GM06990 (cell line): ENCODE measurements at regions not wholly inside any gene's neighbourhood (a gene's known extent, or its start where the extent isn't known, plus 50 kb on each side); places are given as distances from the start of the nearest gene placed in this dataset.

Experiments used
- DNase-seq: peaks from one replicate; pipeline ENCODE4 v3.0.0-alpha.2; 2011; ENCODE audit not compliant: insufficient read length; ENCODE audit errors: extremely low read depth
- H3K27me3 ChIP-seq: replicated peaks from 2 replicates; pipeline ENCODE4 v1.6.0; 2011; ENCODE audit warnings: low read length; ENCODE audit not compliant: control insufficient read depth, insufficient read depth
- H3K36me3 ChIP-seq: 2 replicates; pipeline ENCODE4 v1.5.1; 2011; ENCODE audit warnings: low read length; ENCODE audit not compliant: control insufficient read depth, insufficient read depth
- H3K4me3 ChIP-seq: replicated peaks from 2 replicates; pipeline ENCODE4 v1.5.1; 2011; ENCODE audit warnings: low read depth, mild to moderate bottlenecking, control low read depth, low read length
- TF ChIP-seq, protein P1 (sequence below): IDR thresholded peaks from 2 replicates; pipeline ENCODE4 v1.5.1; 2011; ENCODE audit warnings: low read length, control low read depth, mild to moderate bottlenecking, inconsistent platforms; ENCODE audit not compliant: insufficient read depth, poor library complexity, severe bottlenecking

DNA sequence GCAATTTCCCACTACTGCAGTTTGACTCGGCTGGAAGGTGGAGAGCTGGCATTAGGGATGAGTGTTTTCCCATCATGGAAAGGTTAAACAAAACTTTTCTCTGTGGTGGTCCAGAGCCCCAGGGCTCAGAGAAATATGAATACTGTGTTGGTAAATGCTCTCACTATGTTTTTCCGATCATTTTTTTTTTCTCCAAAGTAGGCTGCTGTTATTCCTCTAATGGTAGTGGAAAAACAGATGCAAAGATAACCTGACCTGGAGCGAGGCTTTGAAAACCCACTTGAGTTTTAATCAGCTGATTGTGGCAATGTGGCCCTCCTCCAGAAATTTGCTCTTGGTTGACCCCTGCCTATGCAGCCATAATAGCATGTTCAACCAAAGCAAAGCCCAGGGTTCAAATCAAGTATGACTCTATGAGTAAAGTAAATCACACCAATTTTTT lies 320.8 kb upstream of the CTNNB1 start:
- H3K36me3 ChIP-seq: no peaks in the 10 kb centered on the region
- TF ChIP-seq, protein P1, sequence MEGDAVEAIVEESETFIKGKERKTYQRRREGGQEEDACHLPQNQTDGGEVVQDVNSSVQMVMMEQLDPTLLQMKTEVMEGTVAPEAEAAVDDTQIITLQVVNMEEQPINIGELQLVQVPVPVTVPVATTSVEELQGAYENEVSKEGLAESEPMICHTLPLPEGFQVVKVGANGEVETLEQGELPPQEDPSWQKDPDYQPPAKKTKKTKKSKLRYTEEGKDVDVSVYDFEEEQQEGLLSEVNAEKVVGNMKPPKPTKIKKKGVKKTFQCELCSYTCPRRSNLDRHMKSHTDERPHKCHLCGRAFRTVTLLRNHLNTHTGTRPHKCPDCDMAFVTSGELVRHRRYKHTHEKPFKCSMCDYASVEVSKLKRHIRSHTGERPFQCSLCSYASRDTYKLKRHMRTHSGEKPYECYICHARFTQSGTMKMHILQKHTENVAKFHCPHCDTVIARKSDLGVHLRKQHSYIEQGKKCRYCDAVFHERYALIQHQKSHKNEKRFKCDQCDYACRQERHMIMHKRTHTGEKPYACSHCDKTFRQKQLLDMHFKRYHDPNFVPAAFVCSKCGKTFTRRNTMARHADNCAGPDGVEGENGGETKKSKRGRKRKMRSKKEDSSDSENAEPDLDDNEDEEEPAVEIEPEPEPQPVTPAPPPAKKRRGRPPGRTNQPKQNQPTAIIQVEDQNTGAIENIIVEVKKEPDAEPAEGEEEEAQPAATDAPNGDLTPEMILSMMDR: no peak
- H3K27me3 ChIP-seq: no peaks in the 10 kb centered on the region
- H3K4me3 ChIP-seq: no peak overlapping the region
- no peak for DNase-seq

DNA sequence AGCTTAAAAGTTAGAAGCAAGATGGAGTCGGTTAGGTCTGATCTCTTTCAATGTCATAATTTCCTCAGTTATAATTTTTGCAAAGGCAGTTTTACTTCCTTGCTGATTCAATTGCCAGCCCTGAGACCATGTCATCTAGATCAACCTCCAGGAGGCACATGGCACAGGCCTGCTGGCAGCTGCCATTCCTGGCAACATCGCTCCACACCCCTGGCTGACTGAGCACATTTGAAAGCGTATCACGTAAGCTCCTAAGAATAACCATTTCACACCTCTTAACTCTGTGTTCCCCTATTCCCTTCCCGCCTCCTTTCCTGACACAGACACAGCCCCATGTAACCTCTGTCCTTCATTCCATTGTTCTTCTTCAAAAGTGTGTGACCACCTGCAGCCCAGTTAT lies 313.9 kb upstream of the CTNNB1 start:
- H3K36me3 ChIP-seq: no peaks in the 10 kb centered on the region
- no peaks in the 10 kb centered on the region; the same call in 1 of the 2 replicates for H3K27me3 ChIP-seq
- TF ChIP-seq, protein P1: no peak
- H3K4me3 ChIP-seq: no peak overlapping the region
- DNase-seq: no peak

DNA sequence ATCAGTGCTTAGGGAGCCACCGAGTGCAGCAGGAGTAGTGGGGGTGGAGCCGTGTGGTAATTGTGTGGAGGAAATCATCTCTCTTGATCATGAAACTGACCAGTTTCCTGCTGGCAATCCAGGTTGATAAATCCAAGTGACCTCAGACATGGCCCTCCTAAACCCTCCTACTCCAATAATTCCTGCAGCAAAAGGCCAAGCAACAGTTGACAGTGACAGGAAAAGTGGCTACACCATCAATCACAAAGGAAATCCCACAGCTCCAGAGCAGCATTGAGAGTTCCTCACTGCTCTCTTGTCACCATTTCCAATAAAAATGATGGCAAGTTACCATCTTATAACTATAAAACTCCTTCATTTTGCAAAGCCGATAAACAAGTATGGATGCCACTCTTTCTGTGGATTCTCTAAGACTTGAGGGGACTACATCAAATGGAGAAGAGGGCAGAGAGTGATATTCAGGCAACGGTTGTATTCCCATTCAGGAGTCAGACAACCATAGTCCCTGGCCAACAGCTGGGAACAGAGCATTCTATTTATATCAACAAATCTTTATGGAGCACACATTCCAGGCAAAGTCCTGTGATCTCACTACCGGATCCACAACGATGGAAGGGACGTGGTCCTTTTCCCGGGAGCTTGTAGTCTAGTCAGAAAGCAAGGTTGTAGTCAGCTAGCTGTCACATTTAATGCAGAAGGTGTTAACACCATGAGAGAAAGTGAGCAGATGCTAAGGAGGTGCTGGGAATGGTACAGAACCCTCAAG lies 312.5 kb upstream of the CTNNB1 start:
- TF ChIP-seq, protein P1: no peak
- H3K4me3 ChIP-seq: no peak overlapping the region
- no peak for DNase-seq

DNA sequence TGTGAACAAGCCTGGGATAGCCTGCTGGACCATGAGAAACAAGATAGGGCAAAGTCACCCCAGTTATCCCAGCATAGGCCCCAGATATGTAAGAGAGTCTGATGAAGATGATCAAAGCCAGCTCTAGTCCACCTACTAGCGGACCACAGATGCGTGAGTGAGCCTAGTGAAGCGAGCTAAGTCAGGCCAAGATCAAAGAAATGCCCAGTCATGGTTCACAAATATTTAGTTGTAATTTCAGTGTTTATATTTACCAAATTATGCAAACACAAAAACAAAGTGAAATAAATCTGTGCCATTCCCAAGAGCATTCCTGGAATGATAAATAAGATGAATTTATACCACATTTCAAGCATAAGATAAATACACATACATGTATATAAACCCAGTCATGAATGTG lies 308.1 kb upstream of the CTNNB1 start:
- no peaks in the 10 kb centered on the region for H3K36me3 ChIP-seq
- no peaks in the 10 kb centered on the region; the same call in 1 of the 2 replicates for H3K27me3 ChIP-seq
- no peak for DNase-seq
- no peak overlapping the region for H3K4me3 ChIP-seq
- TF ChIP-seq, protein P1: no peak

More for the DNA sequence above, 312.5 kb upstream of the CTNNB1 start:
- Histone ChIP-seq H3K27me3 (no peaks in the 10 kb centered on the region; the same call in 1 of the 2 replicates), H3K36me3 (no peaks in the 10 kb centered on the region)

DNA sequence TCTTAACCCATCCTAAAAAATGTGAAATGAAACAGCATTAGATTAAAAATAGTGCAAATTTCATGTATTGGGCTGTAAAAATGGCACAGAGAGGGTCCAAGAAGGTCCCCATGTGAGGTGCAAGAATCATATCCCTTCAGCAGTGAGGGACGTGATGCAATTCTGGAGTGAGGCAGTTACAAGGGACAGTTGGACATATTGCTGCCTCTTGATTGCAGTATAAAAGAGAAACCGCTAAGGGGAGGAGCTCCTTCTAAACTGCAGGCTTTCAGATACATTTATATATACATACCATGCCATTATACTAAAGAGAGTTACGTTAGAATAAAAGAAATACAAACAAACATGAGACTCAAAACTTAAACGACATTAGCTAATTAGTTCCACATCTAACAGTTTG lies 304.2 kb upstream of the CTNNB1 start:
- H3K27me3 ChIP-seq: no peaks in the 10 kb centered on the region; the same call in 1 of the 2 replicates
- no peak overlapping the region for H3K4me3 ChIP-seq
- TF ChIP-seq, protein P1: no peak
- no peak for DNase-seq
- H3K36me3 ChIP-seq: no peaks in the 10 kb centered on the region
